ENCODE measurements at regions not wholly inside any gene's neighbourhood (a gene's known extent, or its start where the extent isn't known, plus 50 kb on each side); places are given as distances from the start of the nearest gene placed in this dataset.
"Not testable (repeated sequence)": the region's sequence is repeated elsewhere in the genome, so short reads cannot be mapped to it uniquely, and the experiment has no call there.

DNA sequence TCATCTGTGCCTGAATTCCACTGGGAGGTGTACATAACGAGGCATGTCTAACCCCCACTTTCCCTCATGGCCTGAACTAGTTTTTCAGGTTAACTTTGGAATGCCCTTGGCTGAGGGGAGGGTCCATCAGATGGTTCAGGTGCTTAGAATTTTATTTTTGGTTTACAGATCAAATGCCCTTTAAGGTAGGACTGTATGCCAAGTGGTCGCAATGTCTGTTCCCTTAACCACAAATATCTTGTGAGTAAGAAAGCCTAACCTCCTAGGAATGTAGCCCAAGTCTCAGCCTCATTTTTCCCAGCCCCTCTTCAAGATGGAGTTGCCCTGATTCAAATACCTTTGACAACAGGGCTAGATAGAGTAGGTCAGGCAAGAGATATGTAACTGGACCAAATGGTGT lies 78.4 kb downstream of the RNASET2 start:
- no peak for DNase-seq

DNA sequence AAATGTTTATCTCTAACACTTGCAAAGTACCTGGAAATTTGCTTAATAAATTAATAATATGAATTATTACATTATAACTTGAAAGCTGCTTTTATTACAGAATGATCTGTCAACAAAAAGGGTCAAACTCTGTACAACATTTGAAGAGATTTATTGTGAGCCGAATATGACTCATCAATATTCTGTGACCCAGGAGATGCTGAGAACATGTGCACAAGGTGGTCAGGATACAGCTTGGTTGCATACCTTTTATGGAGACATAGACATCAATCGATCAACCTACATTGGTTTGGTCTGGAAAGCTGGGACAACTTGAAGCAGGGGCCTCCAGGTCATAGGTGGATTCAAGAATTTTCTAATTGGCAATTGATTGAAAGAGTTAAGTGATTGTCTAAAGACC lies 79.0 kb downstream of the RNASET2 start:
- DNase-seq, result no peak

DNA sequence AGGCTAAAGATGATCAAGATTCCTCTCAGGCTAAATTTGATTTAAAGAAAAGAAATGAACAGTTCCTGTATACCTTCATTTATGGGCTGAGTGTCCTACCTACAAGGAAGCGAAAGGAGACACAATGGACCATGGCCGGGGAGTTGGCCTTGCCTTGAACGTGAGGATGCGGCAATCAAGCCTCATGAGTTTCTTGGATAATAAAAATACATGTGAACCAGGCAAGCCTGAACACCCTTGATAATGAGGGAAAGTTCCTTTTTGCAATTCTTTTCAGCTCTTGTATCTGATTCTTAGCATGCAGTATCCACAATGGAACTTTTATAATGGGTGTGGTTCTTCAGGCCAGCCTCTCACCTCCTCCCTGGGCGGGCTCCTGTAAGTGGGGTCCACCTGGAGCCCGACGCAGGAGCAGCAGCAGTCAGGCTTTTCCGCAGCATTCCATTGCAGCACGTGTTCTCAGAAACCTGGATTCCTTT lies 83.8 kb downstream of the RNASET2 start:
- DNase-seq, result no peak

- DNase-seq, result no peak
Measured at GRCh38 chr6:166870602-166871208, 85.6 kb downstream of the RNASET2 start.

DNA sequence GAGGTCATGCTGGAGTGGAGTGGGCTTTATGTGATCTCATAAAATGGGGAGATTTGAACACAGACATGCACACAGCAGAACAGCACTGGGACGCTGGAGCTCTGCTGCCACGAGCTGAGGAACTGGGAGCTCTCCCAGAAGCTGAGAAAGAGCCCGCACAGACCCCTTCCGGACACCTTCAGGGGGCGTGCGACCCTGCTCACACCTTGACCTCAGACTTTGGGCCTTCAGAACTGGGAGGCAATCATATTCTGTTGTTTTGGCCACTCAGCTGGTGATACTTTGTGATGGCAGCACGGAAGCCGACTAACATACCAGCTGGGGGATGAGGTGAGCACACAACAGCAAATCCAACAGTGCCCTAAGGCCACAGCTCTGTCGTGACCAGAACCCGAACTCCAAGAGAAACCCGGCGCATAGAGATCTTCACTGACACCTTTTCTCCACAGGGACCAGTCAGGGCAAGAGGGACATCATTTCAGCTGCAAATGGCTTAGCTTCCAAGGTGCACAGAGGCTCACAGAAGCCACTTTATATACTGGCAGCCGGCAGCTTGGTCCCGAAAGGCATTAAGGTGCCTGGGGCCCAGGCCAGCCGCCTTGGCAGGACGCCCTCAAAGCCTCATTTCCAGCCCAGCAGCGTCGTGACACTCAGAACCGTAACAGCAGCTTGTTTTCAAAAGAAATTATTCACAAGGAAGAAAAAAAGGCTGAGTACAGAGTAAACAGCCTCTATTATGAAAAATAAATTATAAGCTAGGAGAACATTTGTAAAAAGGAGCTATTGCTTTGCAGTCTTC lies 89.3 kb downstream of the RNASET2 start:
- no peak for DNase-seq

GRCh38 chr6:166864333-166864732 lies 92.0 kb downstream of the RNASET2 start:
- DNase-seq, result no peak

GRCh38 chr6:166862978-166863530 lies 93.3 kb downstream of the RNASET2 start:
- DNase-seq, result no peak

DNA sequence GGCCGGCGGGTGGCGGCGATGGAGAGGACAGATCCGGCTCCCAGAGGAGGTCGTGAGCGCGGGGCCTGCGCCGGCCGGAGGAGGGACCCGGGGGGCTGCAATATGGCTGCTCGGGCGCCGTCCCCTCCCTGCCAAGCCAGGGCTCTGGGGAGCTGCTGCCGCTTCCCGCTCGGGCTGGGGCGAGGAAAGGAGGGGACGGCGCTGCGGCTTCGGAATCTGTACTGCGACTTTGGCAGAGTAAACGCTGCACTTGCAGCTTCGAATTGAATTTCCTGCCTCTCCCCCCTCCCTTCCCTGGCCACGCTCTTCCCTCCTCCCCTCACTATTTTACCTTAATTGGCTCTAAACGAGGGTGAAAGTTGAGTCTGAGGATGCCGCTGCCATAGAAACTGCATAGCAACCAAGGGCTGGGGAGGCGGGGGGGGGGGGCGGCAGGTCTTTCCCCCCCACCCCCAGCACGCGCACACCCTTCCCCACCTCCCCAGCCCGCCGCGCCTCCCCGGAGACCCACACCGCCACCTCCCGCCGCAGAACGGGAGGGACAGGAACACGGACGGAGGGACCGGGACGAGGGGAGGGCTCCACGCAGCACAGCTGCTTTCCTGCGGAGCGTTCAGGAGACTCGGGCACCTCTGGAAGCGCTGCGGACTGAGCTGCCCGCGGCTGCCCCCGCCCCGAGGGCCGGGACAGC lies 93.9 kb downstream of the RNASET2 start:
- DNase-seq, result peak; percentile 25 to 37

DNA sequence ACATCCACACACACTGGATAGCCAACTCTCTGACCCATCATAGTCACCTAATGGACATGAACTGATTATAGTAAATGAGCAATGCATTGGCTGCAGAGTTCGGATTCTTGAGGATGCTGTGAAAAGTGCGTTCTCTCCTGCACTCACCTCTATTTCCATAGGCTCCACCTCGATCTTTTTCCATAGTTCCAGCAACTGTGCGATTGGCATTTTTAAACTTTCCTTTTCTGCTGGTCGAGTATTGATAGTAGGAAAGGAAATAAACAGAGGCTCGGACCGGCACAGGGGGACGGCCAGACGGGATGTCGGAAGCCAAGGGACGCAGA lies 94.4 kb downstream of the RNASET2 start:
- no peak for DNase-seq

DNA sequence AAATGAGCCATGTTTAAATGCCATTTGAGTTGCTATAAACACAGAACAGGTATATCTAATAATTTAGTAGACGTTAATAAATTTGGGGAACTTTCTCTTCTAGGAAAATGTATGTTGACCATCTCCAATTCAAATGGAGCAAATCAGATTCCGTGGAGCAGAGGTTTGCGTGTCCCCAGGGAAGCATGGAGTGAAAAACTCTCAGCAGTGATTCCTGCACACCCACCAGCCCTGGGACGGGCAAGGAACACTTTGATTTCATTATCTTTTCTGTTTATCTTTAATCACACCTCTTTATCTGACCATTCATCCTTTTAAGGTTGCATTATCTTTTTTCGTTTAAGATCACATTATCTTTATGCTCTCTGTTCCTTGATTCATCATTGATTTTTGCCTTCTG lies 95.0 kb downstream of the RNASET2 start:
- DNase-seq, result no peak

DNA sequence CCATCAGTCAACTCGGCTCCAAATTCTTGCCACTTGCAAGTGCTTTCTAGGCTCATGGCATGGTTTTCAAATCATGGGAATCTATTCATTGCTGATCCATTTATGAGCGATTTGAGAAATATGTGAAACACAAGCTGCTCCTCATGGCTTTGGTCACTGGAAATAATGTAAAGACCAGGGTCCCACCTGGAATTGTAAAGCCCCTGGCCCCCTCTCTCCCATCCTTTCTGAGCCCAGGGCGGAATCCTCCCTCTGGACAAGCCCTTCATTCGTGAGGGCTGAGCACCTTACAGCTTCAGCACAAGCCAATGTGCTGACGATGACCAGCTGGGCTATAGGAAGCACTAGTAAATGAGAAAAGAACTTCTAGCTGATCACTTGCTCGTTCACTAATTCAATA lies 96.0 kb downstream of the RNASET2 start:
- DNase-seq, result no peak

GRCh38 chr6:166855416-166855815 lies 100.9 kb downstream of the RNASET2 start:
- DNase-seq, result no peak

DNA sequence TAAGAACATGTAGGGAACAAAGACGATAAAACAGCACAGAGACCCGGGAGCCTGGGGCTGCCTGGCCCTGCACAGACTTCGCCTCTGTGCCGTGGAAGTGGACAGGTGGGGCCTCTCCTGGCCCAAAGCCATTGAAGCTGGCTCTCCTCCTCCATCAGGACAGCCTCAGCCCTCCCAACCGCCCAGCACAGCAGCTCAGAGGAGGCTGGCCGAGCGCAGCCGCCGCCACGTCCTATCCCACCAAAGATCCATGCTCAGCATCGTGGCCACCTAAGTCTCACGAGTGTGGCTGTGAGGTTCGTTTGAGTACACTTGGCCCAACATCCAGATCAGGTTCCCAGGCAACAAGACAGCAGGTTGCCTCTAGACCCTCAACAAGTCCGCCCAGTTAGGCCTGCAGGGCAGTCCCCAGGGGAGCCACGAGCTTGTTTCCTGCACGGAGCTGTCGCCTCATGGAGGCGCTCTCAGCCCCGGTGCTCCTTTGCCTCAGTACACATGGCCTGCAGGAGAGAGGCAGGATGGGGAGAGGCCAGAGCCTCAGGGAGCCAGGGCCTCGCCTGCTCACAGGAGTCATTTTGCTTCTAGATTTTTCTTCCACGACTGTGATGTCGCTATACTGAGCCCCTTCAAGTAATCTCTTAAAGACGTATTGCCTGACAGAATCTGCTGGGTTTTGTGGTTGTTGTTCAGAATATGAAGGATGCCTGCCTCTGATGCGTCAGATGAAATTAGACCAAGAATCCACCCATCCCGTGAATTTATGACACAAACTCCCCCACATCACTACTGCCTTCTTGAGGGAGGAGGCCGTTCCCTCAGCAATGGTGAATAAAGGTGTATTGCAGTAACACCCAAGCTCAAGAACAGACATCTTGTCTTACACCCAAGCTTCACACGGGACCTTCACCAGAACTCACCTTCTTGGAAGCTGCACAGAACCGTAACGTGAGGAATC lies 102.7 kb downstream of the RNASET2 start:
- no peak for DNase-seq

DNA sequence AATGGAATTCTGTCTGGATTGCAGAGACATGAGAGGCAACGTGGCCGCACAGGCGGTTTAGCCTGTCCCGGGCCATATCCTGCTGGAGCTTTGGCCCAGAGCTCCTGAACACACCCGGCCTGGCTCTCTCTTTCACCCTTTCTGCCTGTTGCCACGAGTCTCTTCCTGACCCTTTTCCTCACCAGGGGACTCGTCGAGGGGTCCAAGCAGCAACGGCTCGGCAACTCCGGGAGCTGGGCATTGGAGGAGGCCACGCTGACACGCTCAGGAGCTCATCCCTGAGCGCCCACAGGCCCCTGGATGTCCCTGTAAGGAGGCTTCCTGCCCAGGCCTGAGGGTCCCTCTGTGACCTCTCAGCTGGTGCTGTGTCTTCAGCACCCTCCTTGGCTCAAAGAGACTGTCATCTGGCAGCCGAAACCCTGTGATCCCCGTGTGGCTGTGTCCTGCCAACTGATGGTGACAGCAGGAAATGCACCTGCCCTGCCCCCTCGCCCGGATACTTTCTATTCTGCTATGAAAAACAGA lies 103.8 kb downstream of the RNASET2 start:
- DNase-seq, result peak in 1 of 2 donors; percentile 12

GRCh38 chr6:166851911-166852310 lies 104.4 kb downstream of the RNASET2 start:
- no peak for DNase-seq

- no peak for DNase-seq
Measured at GRCh38 chr6:166851426-166851825, 104.9 kb downstream of the RNASET2 start.

- DNase-seq, result no peak
Measured at GRCh38 chr6:166850677-166851076, 105.7 kb downstream of the RNASET2 start.

GRCh38 chr6:166849749-166850183 lies 106.6 kb downstream of the RNASET2 start:
- DNase-seq, result no peak

DNA sequence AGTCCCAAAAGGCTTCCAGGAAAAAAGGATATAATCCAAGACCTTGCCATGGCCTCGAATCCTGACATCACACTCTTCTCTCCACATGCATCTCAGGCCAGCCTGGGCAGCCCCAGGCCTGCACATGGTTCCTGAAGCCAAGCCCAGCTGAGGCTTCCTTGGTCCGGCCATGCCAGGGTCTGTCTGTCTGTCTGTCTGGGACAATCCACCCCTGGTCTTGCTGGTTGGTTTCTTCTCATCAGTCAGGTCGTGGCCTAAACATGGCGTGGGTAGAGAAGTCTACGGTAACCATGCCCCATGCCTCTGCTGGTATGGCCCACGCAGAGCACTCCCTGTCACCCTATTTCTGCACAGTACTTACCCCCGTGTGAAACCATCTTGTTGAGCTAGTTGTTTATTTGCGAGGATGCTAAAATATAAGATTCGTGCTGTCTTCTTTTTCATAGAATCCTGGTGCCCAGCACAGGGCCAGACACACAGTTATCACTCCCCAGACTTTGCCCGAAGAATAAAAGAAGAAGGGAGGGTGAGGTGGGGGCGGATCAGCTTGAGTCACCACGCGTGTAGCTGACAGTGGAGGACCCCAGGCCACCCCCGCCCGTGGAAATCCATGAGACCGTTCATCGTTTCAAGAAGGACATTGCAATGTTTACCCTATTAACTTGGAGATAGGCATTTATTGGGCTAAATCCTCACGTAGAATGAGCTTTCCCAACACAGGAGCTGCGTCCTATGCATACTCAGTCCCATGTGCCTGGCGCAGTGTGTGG lies 107.2 kb downstream of the RNASET2 start:
- no peak for DNase-seq

GRCh38 chr6:166846446-166847142 lies 109.8 kb downstream of the RNASET2 start:
- not testable (repeated sequence) for DNase-seq

- no peak for DNase-seq
Measured at GRCh38 chr6:166842607-166843006, 113.7 kb downstream of the RNASET2 start.

Measured in activated CD4-positive, alpha-beta T cell treated with anti-CD3 and anti-CD28 coated beads for 4 hours (primary cell).